Adipocyte (in vitro differentiated cells): ENCODE measurements at regions not wholly inside any gene's neighbourhood (a gene's known extent, or its start where the extent isn't known, plus 50 kb on each side); places are given as distances from the start of the nearest gene placed in this dataset.
"Not testable (repeated sequence)": the region's sequence is repeated elsewhere in the genome, so short reads cannot be mapped to it uniquely, and the experiment has no call there.

Experiments
- DNase-seq: peaks from one replicate; pipeline ENCODE4 v3.0.0-alpha.2; 2015; ENCODE audit warnings: low read depth
- H3K27me3 ChIP-seq: replicated peaks from 2 replicates; pipeline ENCODE4 v1.7.0; 2013; ENCODE audit warnings: mild to moderate bottlenecking, low read length, moderate library complexity; ENCODE audit not compliant: control insufficient read depth, insufficient read depth
- H3K36me3 ChIP-seq: 2 replicates; pipeline ENCODE4 v1.7.0; 2013; ENCODE audit warnings: low read length, mild to moderate bottlenecking, moderate library complexity; ENCODE audit not compliant: control insufficient read depth, insufficient read depth, severe bottlenecking
- H3K4me1 ChIP-seq: 2 replicates; pipeline ENCODE4 v1.7.0; 2013; ENCODE audit warnings: mild to moderate bottlenecking, low read length, moderate library complexity; ENCODE audit not compliant: control insufficient read depth, insufficient read depth
- H3K4me3 ChIP-seq: 2 replicates; pipeline ENCODE4 v1.7.0; 2013; ENCODE audit warnings: mild to moderate bottlenecking, low read length, moderate library complexity
- H3K9ac ChIP-seq: 2 replicates; pipeline ENCODE4 v1.7.0; 2013; ENCODE audit warnings: mild to moderate bottlenecking, low read length, moderate library complexity
- H3K9me3 ChIP-seq: 2 replicates; pipeline ENCODE4 v1.7.0; 2013; ENCODE audit warnings: mild to moderate bottlenecking, low read length, moderate library complexity; ENCODE audit not compliant: control insufficient read depth

DNA sequence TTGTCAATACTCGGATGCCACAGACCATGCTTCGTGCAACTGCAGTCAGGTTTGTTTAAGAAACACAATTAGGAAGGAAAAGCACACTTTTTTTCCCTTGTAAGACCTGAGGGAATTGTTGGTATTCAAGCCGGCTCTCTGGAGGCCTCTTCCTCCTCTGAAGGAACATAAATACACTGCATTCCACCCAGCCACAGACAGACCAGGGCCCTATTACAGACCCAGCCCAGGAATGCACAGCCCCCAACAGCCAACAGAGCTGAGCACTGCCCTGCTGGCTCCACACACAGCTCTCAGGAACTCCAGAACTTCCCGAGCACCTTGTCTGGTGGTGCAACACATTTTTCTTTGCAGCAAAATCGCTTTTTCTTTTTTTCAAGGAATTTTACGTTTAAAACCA, 488.7 kb upstream of the PROK2 start:
- DNase-seq: peak; percentile 86
- peak overlapping the region; percentile 52 for H3K4me3 ChIP-seq
- H3K9me3 ChIP-seq: peaks cover 11% of the 10 kb centered on the region
- H3K27me3 ChIP-seq: peaks cover 3% of the 10 kb centered on the region
- peaks cover 42% of the 10 kb centered on the region for H3K4me1 ChIP-seq
- no peaks in the 10 kb centered on the region for H3K36me3 ChIP-seq
- peak overlapping the region; percentile 61 for H3K9ac ChIP-seq

DNA sequence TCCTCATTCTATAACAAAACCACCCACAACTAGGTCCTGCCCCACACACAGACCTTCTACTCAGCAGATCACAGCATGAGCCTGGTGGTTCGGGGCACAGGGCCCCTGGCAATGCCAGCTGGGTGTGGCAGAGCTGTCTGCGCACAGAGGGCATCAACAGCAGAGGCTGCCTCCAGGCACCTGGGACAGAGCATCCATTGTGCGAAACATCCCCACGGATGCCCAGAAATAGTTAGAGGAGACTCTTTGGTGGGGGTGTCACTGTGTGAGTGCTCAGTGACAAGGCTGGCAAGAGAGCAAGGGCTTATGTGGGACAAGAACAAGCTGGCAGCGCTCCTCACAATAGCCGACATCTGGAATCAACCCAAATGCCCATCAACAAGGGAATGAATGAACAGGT, 487.4 kb upstream of the PROK2 start:
- no peaks in the 10 kb centered on the region for H3K36me3 ChIP-seq
- peaks cover 9% of the 10 kb centered on the region for H3K9me3 ChIP-seq
- no peak for DNase-seq
- no peak overlapping the region for H3K4me3 ChIP-seq
- H3K27me3 ChIP-seq: no peaks in the 10 kb centered on the region
- peaks cover 42% of the 10 kb centered on the region for H3K4me1 ChIP-seq
- H3K9ac ChIP-seq: no peak overlapping the region

DNA sequence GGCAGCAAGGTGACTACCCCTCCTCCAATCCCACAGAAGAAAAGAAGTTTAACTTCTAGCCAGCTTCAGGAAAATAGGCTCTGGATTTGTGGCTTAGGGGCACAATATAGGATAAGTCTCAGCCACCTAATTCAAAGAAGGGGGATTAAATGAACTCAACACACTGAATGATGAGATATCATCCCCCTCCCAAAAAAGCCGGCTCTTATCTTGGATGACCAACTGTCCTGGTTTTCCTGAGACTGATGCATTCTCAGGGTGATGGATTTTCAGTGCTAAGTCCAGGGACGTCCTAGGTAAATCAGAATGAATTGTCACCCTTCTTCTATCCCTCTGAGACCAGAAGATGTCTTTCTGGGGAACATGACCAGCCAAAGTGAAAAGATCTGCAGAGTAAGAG, 487.0 kb upstream of the PROK2 start:
- no peak for DNase-seq

DNA sequence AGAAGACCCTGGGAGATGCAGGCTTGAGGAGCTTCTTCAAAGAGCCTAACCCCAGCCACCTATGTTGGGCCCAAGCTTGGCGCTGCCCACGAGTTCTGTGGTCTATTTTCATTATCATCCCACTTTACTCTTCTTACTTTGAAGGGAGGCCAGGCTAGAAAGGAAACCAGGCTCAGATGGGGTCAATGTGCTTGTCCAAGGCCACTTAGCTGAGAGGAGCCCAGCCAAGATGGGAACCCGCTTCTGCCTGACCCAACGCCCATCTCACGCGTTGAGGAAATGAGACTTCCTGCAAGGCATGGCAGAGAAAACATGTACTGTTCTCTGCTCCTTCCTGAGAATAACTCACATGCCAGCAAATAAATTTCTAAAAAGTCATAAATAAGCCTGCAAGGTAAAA, 486.3 kb upstream of the PROK2 start:
- peaks cover 42% of the 10 kb centered on the region for H3K4me1 ChIP-seq
- no peaks in the 10 kb centered on the region for H3K36me3 ChIP-seq
- no peak for DNase-seq
- no peak overlapping the region for H3K9ac ChIP-seq
- no peak overlapping the region for H3K4me3 ChIP-seq
- H3K27me3 ChIP-seq: no peaks in the 10 kb centered on the region
- H3K9me3 ChIP-seq: no peaks in the 10 kb centered on the region

More for the DNA sequence above, 487.0 kb upstream of the PROK2 start:
- Histone ChIP-seq H3K9ac (no peak overlapping the region), H3K27me3 (no peaks in the 10 kb centered on the region), H3K4me3 (no peak overlapping the region), H3K9me3 (peaks cover 5% of the 10 kb centered on the region), H3K36me3 (no peaks in the 10 kb centered on the region), H3K4me1 (peaks cover 42% of the 10 kb centered on the region)

DNA sequence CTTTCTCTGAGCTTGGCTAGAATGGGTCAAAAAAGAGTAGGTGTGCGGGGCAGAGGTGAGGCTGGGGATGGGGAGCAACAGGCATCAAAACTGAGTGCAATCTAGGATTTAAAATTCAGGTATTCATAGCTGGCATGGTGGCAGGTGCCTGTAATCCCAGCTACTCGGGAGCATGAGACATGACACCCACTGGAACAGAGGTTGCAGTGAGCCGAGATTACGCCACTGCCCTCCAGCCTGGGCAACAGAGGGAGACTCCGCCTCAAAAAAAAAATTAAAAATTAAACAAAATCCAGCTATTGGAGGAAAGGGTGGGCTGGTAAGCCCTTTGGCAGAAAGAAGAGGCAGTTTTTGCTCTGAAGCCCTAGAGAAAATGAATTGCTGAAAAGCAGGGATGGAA, 485.8 kb upstream of the PROK2 start:
- H3K9ac ChIP-seq: peak overlapping the region; percentile 28
- DNase-seq: no peak
- H3K4me1 ChIP-seq: peaks cover 47% of the 10 kb centered on the region
- H3K27me3 ChIP-seq: no peaks in the 10 kb centered on the region
- no peaks in the 10 kb centered on the region for H3K36me3 ChIP-seq
- peak overlapping the region; percentile 6 for H3K4me3 ChIP-seq
- no peaks in the 10 kb centered on the region for H3K9me3 ChIP-seq

DNA sequence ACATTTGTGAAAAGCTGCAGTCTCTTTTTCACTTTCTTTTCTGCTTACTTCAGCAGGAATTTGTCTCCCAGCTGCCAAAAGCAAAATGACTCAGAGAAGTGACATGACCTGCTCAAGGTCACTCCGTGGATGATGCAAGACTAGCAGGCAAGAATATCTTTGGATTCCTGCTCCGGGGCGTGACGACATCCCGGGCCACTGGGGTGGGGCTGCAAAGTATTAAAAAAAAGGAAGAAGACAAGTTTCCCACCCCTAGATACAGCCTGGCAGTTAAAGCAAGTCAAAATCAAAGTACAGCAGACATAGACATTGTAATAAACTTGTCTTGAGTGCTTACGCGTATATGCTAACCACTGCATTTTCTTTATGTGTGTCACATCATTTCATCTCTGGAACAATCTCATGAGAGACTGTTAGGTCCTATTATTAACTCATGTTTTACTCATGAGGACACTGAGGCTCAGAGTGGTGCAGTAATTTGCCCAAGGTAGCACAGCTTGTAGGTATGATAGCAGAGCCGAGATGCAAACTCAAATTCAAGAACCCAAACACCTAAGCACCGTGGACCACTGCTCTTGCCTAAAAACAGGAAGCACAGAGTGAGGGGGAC, 485.2 kb upstream of the PROK2 start:
- Histone ChIP-seq H3K9me3 (no peaks in the 10 kb centered on the region), H3K4me1 (peaks cover 51% of the 10 kb centered on the region), H3K4me3 (peak overlapping the region; percentile 6), H3K27me3 (no peaks in the 10 kb centered on the region), H3K9ac (peak overlapping the region; percentile 28), H3K36me3 (no peaks in the 10 kb centered on the region)
- peak; percentile 98 for DNase-seq

DNA sequence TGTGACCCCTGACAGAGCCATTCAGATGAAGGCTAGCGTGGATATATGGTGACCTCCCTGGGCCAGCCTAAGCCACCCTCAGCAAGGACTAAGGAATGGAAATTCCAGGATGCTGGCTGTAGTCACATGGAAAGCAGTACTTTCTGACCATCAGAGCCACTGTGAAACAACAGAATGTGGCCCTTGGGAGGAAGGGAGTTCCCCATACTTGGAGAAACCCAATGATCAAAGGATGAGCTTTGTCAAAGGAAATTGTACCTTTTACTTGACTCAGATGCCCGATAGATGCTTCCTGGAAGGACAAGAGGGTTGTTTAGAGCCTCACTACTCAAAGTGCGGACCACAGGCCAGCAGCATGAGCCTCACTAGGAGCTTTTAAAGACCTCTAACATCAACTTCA, 484.5 kb upstream of the PROK2 start:
- H3K36me3 ChIP-seq: no peaks in the 10 kb centered on the region

DNA sequence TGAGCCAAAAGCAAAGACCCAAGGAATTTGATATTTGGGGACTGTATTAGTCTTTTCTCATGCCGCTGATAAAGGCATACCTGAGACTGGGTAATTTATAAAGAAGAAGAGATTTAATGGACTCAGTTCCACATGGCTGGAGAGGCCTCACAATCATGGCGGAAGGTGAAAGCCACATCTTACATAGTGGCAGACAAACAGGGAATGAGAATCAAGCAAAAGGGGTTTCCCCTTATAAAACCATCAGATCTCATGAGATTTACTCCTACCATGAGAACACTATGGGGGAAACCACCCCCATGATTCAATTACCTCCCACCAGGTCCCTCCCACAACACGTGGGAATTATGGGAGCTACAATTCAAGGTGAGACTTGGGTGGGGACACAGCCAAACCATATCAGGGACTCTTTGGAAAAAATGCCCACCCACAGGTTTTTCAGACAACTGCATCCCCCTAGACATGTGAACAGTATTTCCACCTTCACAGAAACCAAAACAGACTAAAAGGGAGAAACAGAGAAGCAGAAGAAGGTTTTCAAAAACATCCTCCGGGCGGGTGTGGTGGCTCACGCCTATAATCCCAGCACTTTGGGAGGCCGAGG, 482.1 kb upstream of the PROK2 start:
- H3K4me3 ChIP-seq, H3K9me3 ChIP-seq, H3K27me3 ChIP-seq, H3K9ac ChIP-seq, H3K36me3 ChIP-seq, DNase-seq: not testable (repeated sequence)
- peaks cover 47% of the 10 kb centered on the region for H3K4me1 ChIP-seq

More for the DNA sequence above, 484.5 kb upstream of the PROK2 start:
- H3K4me3 ChIP-seq: no peak overlapping the region
- peak overlapping the region; percentile 39 for H3K9ac ChIP-seq
- H3K27me3 ChIP-seq: no peaks in the 10 kb centered on the region
- H3K4me1 ChIP-seq: peaks cover 45% of the 10 kb centered on the region
- no peak for DNase-seq
- H3K9me3 ChIP-seq: no peaks in the 10 kb centered on the region

DNA sequence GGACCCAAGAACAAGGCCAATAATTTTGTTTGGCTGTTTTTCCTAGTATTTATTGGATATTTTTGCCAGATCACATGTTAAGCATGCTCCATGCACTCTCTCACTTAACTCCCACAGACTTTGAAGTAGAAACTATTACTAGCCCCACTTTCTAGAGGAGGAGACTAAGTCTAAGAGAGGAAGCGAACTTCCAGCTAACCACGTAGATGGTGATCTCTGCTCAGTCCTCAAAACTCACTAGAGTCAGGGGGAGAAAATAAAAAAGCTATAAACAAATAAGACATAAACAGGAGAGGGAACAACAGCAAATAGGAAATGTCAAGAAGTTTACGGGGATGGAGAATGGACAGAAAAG, 481.0 kb upstream of the PROK2 start:
- DNase-seq: no peak
- no peaks in the 10 kb centered on the region for H3K9me3 ChIP-seq
- H3K4me3 ChIP-seq: no peak overlapping the region
- H3K27me3 ChIP-seq: no peaks in the 10 kb centered on the region
- no peak overlapping the region for H3K9ac ChIP-seq
- H3K36me3 ChIP-seq: no peaks in the 10 kb centered on the region
- peaks cover 43% of the 10 kb centered on the region for H3K4me1 ChIP-seq

DNA sequence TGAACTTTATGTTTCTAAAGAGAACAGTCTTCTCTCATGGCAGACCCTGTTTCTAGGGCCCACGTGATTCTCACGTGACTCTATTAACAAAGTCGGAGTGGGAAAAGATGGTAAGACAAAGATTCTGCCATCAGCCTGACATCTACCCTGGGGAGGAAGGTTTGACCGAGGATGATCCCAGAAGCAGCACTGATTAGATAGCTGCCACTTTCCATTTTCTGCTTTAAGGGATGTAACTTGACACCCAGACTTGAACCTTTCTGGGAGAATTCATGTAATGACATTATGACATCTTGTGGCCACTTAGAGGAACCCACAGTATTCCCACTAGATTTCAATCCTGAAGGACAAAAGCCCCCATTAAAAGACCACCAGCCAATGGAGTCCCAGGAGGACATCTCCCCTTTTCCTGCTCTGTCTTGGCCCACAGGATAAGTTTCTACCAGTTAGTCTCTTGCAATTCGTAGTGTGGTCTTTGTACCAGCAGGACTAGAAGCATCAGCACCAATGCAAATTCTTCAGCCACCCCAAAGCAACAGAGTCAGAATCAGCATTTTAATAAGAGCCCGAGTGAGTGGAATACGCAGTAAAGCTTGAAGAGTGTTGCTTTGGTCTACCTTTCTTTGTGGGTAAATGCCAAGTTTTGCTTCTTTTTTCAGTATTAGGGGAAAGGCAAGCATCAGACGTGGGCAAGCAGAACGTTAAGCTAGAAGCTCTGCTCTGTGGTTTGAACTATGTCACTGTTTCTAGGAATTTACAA, 480.5 kb upstream of the PROK2 start:
- H3K9me3 ChIP-seq: no peaks in the 10 kb centered on the region
- peaks cover 38% of the 10 kb centered on the region for H3K4me1 ChIP-seq
- no peak overlapping the region for H3K9ac ChIP-seq
- no peaks in the 10 kb centered on the region for H3K36me3 ChIP-seq
- DNase-seq: peak; percentile 39
- H3K27me3 ChIP-seq: no peaks in the 10 kb centered on the region
- no peak overlapping the region for H3K4me3 ChIP-seq

DNA sequence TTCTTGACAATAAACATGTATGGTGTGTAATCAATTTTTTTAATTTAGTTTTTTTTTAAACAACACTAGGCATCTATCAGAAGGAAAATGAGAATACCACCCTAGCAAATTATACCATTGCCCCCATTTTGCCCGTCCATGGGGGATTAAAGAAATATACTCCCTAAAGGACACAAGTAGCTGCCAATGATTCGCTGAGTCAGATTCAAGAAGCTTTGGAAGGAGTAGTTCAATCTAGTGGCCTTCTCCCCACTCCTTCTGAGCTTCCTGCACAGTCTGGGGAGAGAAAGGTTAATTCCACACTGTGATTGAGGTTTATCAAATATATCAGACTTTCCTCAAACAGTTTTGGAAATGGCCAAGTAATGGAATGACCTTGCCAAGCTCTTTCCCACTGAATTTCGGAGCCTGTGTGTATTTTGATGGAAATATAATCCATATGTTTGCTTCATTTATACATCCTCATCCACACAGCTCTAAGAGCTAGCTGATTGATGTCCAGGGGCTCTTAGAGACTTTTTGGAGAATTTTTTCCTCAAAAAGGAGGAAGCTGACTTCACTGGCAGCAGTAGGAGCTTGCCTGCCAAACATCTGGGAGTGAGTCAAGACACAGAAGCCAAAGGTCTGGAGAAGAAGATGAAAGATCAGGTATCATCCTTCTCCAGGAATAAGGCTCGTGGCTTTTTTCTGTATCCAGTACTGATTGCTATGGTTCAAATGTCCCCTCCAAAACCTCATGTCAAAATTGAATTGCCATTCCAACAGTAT, 478.5 kb upstream of the PROK2 start:
- DNase-seq: peak; percentile 24
- Histone ChIP-seq H3K27me3 (no peaks in the 10 kb centered on the region), H3K9ac (no peak overlapping the region), H3K9me3 (no peaks in the 10 kb centered on the region), H3K36me3 (no peaks in the 10 kb centered on the region), H3K4me3 (no peak overlapping the region), H3K4me1 (peaks cover 26% of the 10 kb centered on the region)
